Astrocyte (in vitro differentiated cells and primary cell): ENCODE measurements at regions not wholly inside any gene's neighbourhood (a gene's known extent, or its start where the extent isn't known, plus 50 kb on each side); places are given as distances from the start of the nearest gene placed in this dataset.

Experiments used
- DNase-seq: peaks from one replicate; pipeline ENCODE4 v3.0.0-alpha.2; 2010; ENCODE audit warnings: low read depth
- FAIRE-seq: peaks from 2 replicates; lab custom pipeline; 2011; peaks lifted over from hg19 to GRCh38; lab: Jason Lieb, UNC
- H2AFZ ChIP-seq: 2 replicates; pipeline ENCODE4 v1.6.0; 2012; ENCODE audit warnings: low read depth, low read length, inconsistent platforms
- H3K27ac ChIP-seq: 2 replicates; pipeline ENCODE4 v1.5.1; 2011; ENCODE audit warnings: low read depth, low read length, inconsistent platforms
- H3K27me3 ChIP-seq: 2 replicates; pipeline ENCODE4 v1.6.0; 2011; ENCODE audit warnings: low read length, inconsistent platforms; ENCODE audit not compliant: insufficient read depth
- H3K36me3 ChIP-seq: 2 replicates; pipeline ENCODE4 v1.5.1; 2011; ENCODE audit warnings: low read length, inconsistent platforms; ENCODE audit not compliant: insufficient read depth
- H3K4me1 ChIP-seq: 2 replicates; pipeline ENCODE4 v1.5.1; 2011; ENCODE audit warnings: low read length, inconsistent platforms; ENCODE audit not compliant: insufficient read depth
- H3K4me2 ChIP-seq: 2 replicates; pipeline ENCODE4 v1.6.0; 2012; ENCODE audit warnings: low read length, inconsistent platforms
- H3K4me3 ChIP-seq: 2 replicates; pipeline ENCODE4 v1.5.1; 2011; ENCODE audit warnings: low read depth, mild to moderate bottlenecking, low read length, inconsistent platforms; ENCODE audit not compliant: insufficient read depth
- H3K79me2 ChIP-seq: 2 replicates; pipeline ENCODE4 v1.6.0; 2012; ENCODE audit warnings: mild to moderate bottlenecking, low read length, inconsistent platforms; ENCODE audit not compliant: insufficient read depth
- H3K9ac ChIP-seq: 2 replicates; pipeline ENCODE4 v1.6.0; 2012; ENCODE audit warnings: mild to moderate bottlenecking, low read length, inconsistent platforms
- H3K9me3 ChIP-seq: 2 replicates; pipeline ENCODE4 v1.5.1; 2012; ENCODE audit warnings: low read depth, mild to moderate bottlenecking, low read length, inconsistent platforms; ENCODE audit not compliant: insufficient read depth
- H4K20me1 ChIP-seq: 2 replicates; pipeline ENCODE4 v1.6.0; 2012; ENCODE audit warnings: low read length, inconsistent platforms; ENCODE audit not compliant: insufficient read depth
- H3K27ac Mint-ChIP-seq: one replicate; pipeline ENCODE4 v1.8.0; 2021; ENCODE audit warnings: mild to moderate bottlenecking, mixed read lengths; ENCODE audit not compliant: unreplicated experiment
- H3K27me3 Mint-ChIP-seq: one replicate; pipeline ENCODE4 v1.8.0; 2021; ENCODE audit warnings: low read depth, mixed read lengths; ENCODE audit not compliant: unreplicated experiment
- H3K36me3 Mint-ChIP-seq: one replicate; pipeline ENCODE4 v1.8.0; 2021; ENCODE audit warnings: low read depth, mixed read lengths; ENCODE audit not compliant: unreplicated experiment
- H3K4me1 Mint-ChIP-seq: one replicate; pipeline ENCODE4 v1.8.0; 2021; ENCODE audit warnings: low read depth, mixed read lengths; ENCODE audit not compliant: unreplicated experiment
- H3K4me3 Mint-ChIP-seq: one replicate; pipeline ENCODE4 v1.8.0; 2021; ENCODE audit warnings: mild to moderate bottlenecking, moderate library complexity, mixed read lengths; ENCODE audit not compliant: unreplicated experiment
- H3K9me3 Mint-ChIP-seq: one replicate; pipeline ENCODE4 v1.8.0; 2021; ENCODE audit warnings: mild to moderate bottlenecking, mixed read lengths; ENCODE audit not compliant: unreplicated experiment
- CTCF ChIP-seq: IDR thresholded peaks from 2 replicates; pipeline ENCODE4 v1.5.1; 2011; ENCODE audit warnings: low read depth, mild to moderate bottlenecking, inconsistent platforms, low read length, moderate library complexity; ENCODE audit not compliant: insufficient read depth
- EZH2 ChIP-seq: IDR thresholded peaks from 2 replicates; pipeline ENCODE4 v1.6.1; 2012; ENCODE audit warnings: mild to moderate bottlenecking, low read length, inconsistent platforms; ENCODE audit not compliant: insufficient read depth

GRCh38 chr1:117261424-117261785 is 50.7 kb upstream of the VTCN1 start:
- Mint-ChIP-seq H3K4me3 (no peak overlapping the region), H3K27me3 (no peaks in the 10 kb centered on the region), H3K4me1 (no peaks in the 10 kb centered on the region), H3K9me3 (peaks cover 10% of the 10 kb centered on the region), H3K36me3 (no peaks in the 10 kb centered on the region), H3K27ac (no peak overlapping the region)
- Histone ChIP-seq H2AFZ (no peak overlapping the region), H3K4me2 (no peak overlapping the region), H3K4me3 (no peak overlapping the region), H3K27ac (no peak overlapping the region), H3K4me1 (no peaks in the 10 kb centered on the region), H4K20me1 (no peaks in the 10 kb centered on the region), H3K27me3 (no peaks in the 10 kb centered on the region), H3K79me2 (no peaks in the 10 kb centered on the region), H3K9ac (no peak overlapping the region), H3K36me3 (no peaks in the 10 kb centered on the region), H3K9me3 (no peaks in the 10 kb centered on the region)
- no peak for DNase-seq
- TF ChIP-seq CTCF (no peak), EZH2 (no peak)
- no peak for FAIRE-seq

DNA sequence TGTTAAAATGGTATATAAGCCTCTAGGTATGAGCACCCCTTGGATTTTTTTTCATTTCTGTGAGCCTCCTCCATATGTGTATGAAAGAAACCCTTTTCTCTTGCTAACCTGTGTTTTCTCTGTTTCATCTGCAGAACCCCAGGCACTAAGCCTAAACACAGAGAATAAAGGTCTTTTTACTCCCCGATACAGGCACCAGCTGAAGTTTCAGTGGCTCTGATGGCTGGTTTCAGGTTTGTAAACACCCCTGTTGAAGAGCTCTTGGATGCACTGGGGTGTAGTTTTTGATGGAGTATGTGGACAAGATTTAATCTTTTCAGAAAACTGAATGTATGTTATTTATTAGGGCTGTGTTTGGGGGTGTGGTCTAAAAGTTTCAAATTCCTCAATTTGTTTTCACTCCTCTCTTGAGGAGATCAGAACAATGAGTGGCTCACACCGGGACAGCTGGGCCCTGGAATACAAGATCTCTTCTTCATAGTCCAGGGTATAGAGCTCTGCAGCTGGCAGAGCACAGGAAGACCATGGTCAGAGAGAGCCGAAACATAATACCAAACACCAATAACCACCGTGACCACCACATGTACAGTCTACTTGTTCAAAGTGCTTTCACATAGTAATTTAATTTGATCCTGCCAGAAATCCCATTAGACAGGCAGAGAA is 50.2 kb upstream of the VTCN1 start:
- Mint-ChIP-seq H3K4me3 (no peak overlapping the region), H3K27ac (no peak overlapping the region), H3K27me3 (no peaks in the 10 kb centered on the region), H3K9me3 (peaks cover 11% of the 10 kb centered on the region), H3K36me3 (no peaks in the 10 kb centered on the region), H3K4me1 (no peaks in the 10 kb centered on the region)
- no peak for FAIRE-seq
- Histone ChIP-seq H3K4me2 (no peak overlapping the region), H3K36me3 (no peaks in the 10 kb centered on the region), H3K9me3 (no peaks in the 10 kb centered on the region), H3K4me3 (no peak overlapping the region), H2AFZ (no peak overlapping the region), H3K27me3 (no peaks in the 10 kb centered on the region), H4K20me1 (no peaks in the 10 kb centered on the region), H3K79me2 (no peaks in the 10 kb centered on the region), H3K9ac (no peak overlapping the region), H3K4me1 (no peaks in the 10 kb centered on the region), H3K27ac (no peak overlapping the region)
- no peak for TF ChIP-seq CTCF
- no peak for TF ChIP-seq EZH2
- DNase-seq = no peak
